Prostate gland (tissue), 2 donors: ENCODE measurements at regions not wholly inside any gene's neighbourhood (a gene's known extent, or its start where the extent isn't known, plus 50 kb on each side); places are given as distances from the start of the nearest gene placed in this dataset.

ENCODE experiments used
- POLR2A ChIP-seq: fragments of 450-650 bp; IDR thresholded peaks from one replicate; pipeline ENCODE4 v1.6.1; 2016; ENCODE audit warnings: antibody characterized with exemption, mild to moderate bottlenecking
- POLR2AphosphoS5 ChIP-seq: sonication (generic); formaldehyde crosslinking; IDR thresholded peaks from one replicate; pipeline ENCODE4 v1.6.1; 2017; ENCODE audit warnings: antibody characterized with exemption
- TF ChIP-seq, protein P1 (sequence below), 4 experiments: fragments of 200-600 bp in 2 of 4; fragments of 450-650 bp in 2 of 4; sonication (generic) in 2 of 4; IDR thresholded peaks; 1 replicate in 3 of 4; 2 replicates in 1 of 4; pipeline ENCODE4 v1.5.1; 2016 to 2019; ENCODE audit warnings: antibody characterized with exemption in 4 of 4, mild to moderate bottlenecking in 2 of 4, moderate library complexity in 2 of 4

DNA sequence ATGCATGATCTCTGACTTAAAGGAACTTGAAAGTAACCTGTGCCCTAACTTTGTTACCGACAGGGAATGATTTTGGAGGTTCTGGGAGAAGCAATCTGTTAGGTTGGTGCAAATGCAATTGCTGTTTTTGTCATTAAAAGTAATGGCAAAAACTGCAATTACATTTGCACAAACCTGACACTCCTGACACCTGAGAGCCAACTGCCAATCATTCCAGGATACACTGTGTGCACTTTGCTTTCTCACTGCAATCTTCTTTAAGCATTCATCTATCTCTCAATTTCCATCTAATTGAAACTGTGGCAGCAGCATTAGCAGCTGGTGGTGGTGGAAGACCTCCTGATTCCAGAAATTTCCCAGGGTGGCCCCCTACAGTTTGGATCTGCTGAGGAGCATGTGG lies 87.6 kb upstream of the CYP1B1 start:
- TF ChIP-seq, protein P1, sequence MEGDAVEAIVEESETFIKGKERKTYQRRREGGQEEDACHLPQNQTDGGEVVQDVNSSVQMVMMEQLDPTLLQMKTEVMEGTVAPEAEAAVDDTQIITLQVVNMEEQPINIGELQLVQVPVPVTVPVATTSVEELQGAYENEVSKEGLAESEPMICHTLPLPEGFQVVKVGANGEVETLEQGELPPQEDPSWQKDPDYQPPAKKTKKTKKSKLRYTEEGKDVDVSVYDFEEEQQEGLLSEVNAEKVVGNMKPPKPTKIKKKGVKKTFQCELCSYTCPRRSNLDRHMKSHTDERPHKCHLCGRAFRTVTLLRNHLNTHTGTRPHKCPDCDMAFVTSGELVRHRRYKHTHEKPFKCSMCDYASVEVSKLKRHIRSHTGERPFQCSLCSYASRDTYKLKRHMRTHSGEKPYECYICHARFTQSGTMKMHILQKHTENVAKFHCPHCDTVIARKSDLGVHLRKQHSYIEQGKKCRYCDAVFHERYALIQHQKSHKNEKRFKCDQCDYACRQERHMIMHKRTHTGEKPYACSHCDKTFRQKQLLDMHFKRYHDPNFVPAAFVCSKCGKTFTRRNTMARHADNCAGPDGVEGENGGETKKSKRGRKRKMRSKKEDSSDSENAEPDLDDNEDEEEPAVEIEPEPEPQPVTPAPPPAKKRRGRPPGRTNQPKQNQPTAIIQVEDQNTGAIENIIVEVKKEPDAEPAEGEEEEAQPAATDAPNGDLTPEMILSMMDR (IDR thresholded peaks at IDR 0.05), result no peak
- no peak for TF ChIP-seq POLR2AphosphoS5
- TF ChIP-seq POLR2A, result no peak
